Osteoblast (primary cell): ENCODE measurements at regions not wholly inside any gene's neighbourhood (a gene's known extent, or its start where the extent isn't known, plus 50 kb on each side); places are given as distances from the start of the nearest gene placed in this dataset.
"Not testable (repeated sequence)": the region's sequence is repeated elsewhere in the genome, so short reads cannot be mapped to it uniquely, and the experiment has no call there.

Source experiments
- DNase-seq: peaks from one replicate; pipeline ENCODE4 v3.0.0; 2011; ENCODE audit warnings: low spot score, mixed read lengths; ENCODE audit not compliant: insufficient read length; ENCODE audit errors: missing footprints
- H2AFZ ChIP-seq: 2 replicates; pipeline ENCODE4 v1.6.0; 2011; ENCODE audit warnings: mild to moderate bottlenecking, low read length
- H3K27ac ChIP-seq: 2 replicates; pipeline ENCODE4 v1.5.1; 2011; ENCODE audit warnings: mild to moderate bottlenecking, low read depth, low read length, moderate library complexity
- H3K27me3 ChIP-seq: 2 replicates; pipeline ENCODE4 v1.6.0; 2012; ENCODE audit warnings: mild to moderate bottlenecking, control low read depth, inconsistent platforms, low read length, moderate library complexity; ENCODE audit not compliant: insufficient read depth
- H3K36me3 ChIP-seq: 2 replicates; pipeline ENCODE4 v1.5.1; 2011; ENCODE audit warnings: mild to moderate bottlenecking, low read length, control low read depth, moderate library complexity; ENCODE audit not compliant: insufficient read depth
- H3K4me1 ChIP-seq: 2 replicates; pipeline ENCODE4 v1.5.1; 2011; ENCODE audit warnings: mild to moderate bottlenecking, low read length, control low read depth, moderate library complexity; ENCODE audit not compliant: insufficient read depth
- H3K4me2 ChIP-seq: 2 replicates; pipeline ENCODE4 v1.6.0; 2011; ENCODE audit warnings: mild to moderate bottlenecking, low read length; ENCODE audit not compliant: insufficient read depth
- H3K4me3 ChIP-seq: fragments of 200-600 bp; sonication (generic); 3 replicates; pipeline ENCODE4 v1.5.1; 2012; ENCODE audit warnings: mild to moderate bottlenecking, low read length, inconsistent platforms; ENCODE audit not compliant: insufficient read depth
- H3K79me2 ChIP-seq: 2 replicates; pipeline ENCODE4 v1.6.0; 2012; ENCODE audit warnings: mild to moderate bottlenecking, low read length, control low read depth, inconsistent platforms; ENCODE audit not compliant: insufficient read depth
- H3K9me3 ChIP-seq: 2 replicates; pipeline ENCODE4 v1.5.1; 2011; ENCODE audit warnings: low read depth, low read length, control low read depth
- H4K20me1 ChIP-seq: 2 replicates; pipeline ENCODE4 v1.6.0; 2012; ENCODE audit warnings: mild to moderate bottlenecking, low read length, control low read depth; ENCODE audit not compliant: insufficient read depth
- TF ChIP-seq, protein P1 (sequence below): IDR thresholded peaks from 2 replicates; pipeline ENCODE4 v1.5.1; 2011; ENCODE audit warnings: mild to moderate bottlenecking, low read depth, low read length, moderate library complexity; ENCODE audit errors: extremely low read depth

DNA sequence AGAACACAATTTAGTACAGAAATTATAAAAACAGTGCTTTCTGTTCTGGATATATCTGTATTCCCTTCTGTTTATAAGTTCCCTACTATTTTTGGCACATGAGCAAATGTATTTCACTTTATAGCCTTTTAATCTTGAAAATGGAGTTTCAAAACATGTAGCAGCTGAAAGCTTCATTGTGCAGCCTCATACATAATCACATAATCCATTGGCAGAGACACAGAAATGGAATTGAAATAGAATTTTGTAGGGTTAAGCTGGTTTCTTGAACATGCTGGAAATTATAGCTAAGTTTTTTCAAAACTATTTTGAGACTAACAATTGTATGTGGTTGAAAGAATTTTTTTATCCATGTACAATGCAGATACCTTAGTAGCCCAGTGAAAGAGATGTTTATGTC lies 614.3 kb upstream of the MDGA2 start:
- Histone ChIP-seq H3K4me2 (no peak overlapping the region), H3K4me3 (no peak overlapping the region), H3K79me2 (no peaks in the 10 kb centered on the region), H3K27ac (no peak overlapping the region), H3K27me3 (no peaks in the 10 kb centered on the region), H3K4me1 (no peaks in the 10 kb centered on the region), H3K9me3 (no peaks in the 10 kb centered on the region), H4K20me1 (no peaks in the 10 kb centered on the region), H2AFZ (no peak overlapping the region), H3K36me3 (no peaks in the 10 kb centered on the region)
- no peak for DNase-seq
- TF ChIP-seq, protein P1, sequence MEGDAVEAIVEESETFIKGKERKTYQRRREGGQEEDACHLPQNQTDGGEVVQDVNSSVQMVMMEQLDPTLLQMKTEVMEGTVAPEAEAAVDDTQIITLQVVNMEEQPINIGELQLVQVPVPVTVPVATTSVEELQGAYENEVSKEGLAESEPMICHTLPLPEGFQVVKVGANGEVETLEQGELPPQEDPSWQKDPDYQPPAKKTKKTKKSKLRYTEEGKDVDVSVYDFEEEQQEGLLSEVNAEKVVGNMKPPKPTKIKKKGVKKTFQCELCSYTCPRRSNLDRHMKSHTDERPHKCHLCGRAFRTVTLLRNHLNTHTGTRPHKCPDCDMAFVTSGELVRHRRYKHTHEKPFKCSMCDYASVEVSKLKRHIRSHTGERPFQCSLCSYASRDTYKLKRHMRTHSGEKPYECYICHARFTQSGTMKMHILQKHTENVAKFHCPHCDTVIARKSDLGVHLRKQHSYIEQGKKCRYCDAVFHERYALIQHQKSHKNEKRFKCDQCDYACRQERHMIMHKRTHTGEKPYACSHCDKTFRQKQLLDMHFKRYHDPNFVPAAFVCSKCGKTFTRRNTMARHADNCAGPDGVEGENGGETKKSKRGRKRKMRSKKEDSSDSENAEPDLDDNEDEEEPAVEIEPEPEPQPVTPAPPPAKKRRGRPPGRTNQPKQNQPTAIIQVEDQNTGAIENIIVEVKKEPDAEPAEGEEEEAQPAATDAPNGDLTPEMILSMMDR, result no peak

DNA sequence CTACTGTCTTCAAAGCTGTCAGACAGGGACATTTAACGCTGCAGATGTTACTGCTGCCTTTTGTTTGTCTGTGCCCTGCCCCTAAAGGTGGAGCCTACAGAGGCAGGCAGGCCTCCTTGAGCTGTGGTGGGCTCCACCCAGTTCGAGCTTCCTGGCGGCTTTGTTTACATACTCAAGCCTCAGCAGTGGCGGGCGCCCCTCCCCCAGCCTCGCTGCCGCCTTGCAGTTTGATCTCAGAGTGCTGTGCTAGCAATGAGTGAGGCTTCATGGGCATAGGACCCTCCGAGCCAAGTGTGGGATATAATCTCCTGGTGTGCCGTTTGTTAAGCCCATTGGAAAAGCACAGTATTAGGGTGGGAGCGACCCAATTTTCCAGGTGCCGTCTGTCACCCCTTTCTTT lies 609.8 kb upstream of the MDGA2 start:
- H4K20me1 ChIP-seq, H3K4me1 ChIP-seq, H3K27me3 ChIP-seq, H2AFZ ChIP-seq, DNase-seq, H3K4me3 ChIP-seq, H3K79me2 ChIP-seq, H3K36me3 ChIP-seq, H3K4me2 ChIP-seq, H3K27ac ChIP-seq, H3K9me3 ChIP-seq: not testable (repeated sequence)

DNA sequence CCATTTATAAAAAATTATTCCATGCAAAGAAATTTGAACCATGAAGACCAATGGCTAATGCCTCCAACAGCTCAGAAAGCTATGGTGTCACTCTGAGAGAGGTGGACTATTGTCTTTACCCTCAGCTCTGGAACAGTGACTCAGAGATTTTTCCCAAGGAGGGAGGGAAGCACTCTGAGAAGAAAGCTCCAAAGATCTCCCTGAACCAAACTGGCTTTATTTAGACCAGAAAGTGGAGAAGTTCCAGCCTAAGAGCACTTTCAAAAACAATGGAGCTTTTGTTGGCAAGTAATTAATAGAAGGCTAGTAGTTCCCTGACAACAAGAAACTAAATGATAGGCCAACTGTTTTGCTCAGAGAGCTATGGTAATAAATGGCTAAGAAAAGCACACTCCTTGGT lies 599.9 kb upstream of the MDGA2 start:
- TF ChIP-seq, protein P1, result no peak
- no peak overlapping the region for H3K27ac ChIP-seq
- H3K9me3 ChIP-seq, result no peaks in the 10 kb centered on the region
- no peaks in the 10 kb centered on the region for H3K79me2 ChIP-seq
- H2AFZ ChIP-seq, result no peak overlapping the region
- H4K20me1 ChIP-seq, result no peaks in the 10 kb centered on the region
- no peaks in the 10 kb centered on the region for H3K4me1 ChIP-seq
- no peak overlapping the region for H3K4me3 ChIP-seq
- no peaks in the 10 kb centered on the region for H3K36me3 ChIP-seq
- H3K27me3 ChIP-seq, result no peaks in the 10 kb centered on the region
- no peak overlapping the region for H3K4me2 ChIP-seq
- DNase-seq, result no peak

DNA sequence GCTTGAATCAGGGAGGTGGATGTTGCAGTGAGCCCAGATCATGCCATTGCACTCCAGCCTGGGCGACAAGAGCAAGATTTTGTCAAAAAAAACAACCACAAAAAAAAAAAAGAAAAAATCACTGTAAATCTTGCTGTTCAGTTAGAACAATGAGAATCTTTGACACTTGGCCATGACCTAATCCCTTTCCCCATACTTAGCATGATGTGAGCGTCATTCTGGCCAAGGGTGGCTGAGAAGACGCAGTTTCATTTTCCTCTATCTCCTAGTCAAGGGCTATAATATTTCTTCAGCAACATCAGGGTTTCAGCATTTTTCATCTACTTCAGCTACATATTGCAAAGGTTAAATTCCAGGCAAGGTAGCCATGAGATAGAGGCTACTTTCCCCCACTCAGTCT lies 599.4 kb upstream of the MDGA2 start:
- H3K79me2 ChIP-seq, result no peaks in the 10 kb centered on the region
- H3K27ac ChIP-seq, result no peak overlapping the region
- H3K27me3 ChIP-seq, result no peaks in the 10 kb centered on the region
- H3K4me3 ChIP-seq, result no peak overlapping the region
- no peaks in the 10 kb centered on the region for H3K36me3 ChIP-seq
- TF ChIP-seq, protein P1, result no peak
- no peaks in the 10 kb centered on the region for H4K20me1 ChIP-seq
- H3K4me1 ChIP-seq, result no peaks in the 10 kb centered on the region
- H3K4me2 ChIP-seq, result no peak overlapping the region
- no peak overlapping the region for H2AFZ ChIP-seq
- no peaks in the 10 kb centered on the region for H3K9me3 ChIP-seq
- DNase-seq, result no peak

DNA sequence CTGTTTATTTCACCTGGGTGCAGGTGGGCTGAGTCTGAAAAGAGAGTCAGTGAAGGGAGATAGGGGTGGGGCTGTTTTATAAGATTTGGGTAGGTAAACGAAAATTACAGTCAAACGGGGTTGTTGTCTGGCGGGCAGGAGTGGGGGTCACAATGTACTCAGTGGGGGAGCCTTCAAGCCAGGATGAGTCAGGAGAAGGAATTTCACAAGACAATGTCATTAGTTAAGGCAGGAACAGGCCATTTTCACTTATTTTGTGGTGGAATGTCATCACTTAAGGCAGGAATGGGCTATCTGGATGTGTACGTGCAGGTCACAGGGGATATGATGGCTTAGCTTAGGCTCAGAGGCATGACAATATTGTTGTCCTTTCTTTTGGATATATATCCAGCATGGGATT lies 592.5 kb upstream of the MDGA2 start:
- DNase-seq, H3K9me3 ChIP-seq, H3K4me2 ChIP-seq, H3K4me3 ChIP-seq, H3K79me2 ChIP-seq, H3K27ac ChIP-seq, H3K4me1 ChIP-seq, H3K27me3 ChIP-seq, H3K36me3 ChIP-seq, H4K20me1 ChIP-seq, H2AFZ ChIP-seq: not testable (repeated sequence)

DNA sequence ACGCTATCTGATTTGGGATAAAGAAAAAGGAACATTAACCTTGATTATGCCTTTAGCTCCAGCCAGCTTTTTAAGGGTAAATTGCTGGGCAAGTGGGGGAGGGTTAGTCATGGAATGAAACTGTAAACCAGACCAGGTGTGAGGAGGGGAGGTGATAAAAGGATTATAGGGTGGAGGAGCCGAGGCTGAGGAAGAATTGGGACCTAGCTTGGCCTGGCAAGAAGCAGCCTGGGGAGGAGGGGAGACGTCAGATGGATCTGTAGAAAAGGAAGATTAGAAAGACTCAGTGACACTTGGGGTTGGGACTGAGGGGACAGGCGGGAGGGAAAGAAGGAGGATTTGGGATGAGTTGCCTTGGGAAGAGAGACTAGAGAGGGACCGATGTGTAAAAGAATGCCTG lies 590.8 kb upstream of the MDGA2 start:
- H3K27ac ChIP-seq, DNase-seq, H3K9me3 ChIP-seq, H3K36me3 ChIP-seq, H3K4me2 ChIP-seq, H3K4me3 ChIP-seq, H2AFZ ChIP-seq, H3K4me1 ChIP-seq, H3K79me2 ChIP-seq, H3K27me3 ChIP-seq, H4K20me1 ChIP-seq: not testable (repeated sequence)
